Epithelial cell of esophagus (primary cell): ENCODE measurements at regions not wholly inside any gene's neighbourhood (a gene's known extent, or its start where the extent isn't known, plus 50 kb on each side); places are given as distances from the start of the nearest gene placed in this dataset.

Experiments
- DNase-seq: peaks from one replicate; pipeline ENCODE4 v3.0.0; 2010; ENCODE audit warnings: low read depth
- H3K4me3 ChIP-seq: 2 replicates; pipeline ENCODE4 v1.5.1; 2011; ENCODE audit warnings: mild to moderate bottlenecking, low read length, control low read depth
- CTCF ChIP-seq: IDR thresholded peaks from 2 replicates; pipeline ENCODE4 v1.5.1; 2011; ENCODE audit warnings: low read depth, mild to moderate bottlenecking, low read length, control low read depth, inconsistent platforms; ENCODE audit not compliant: insufficient read depth; ENCODE audit errors: missing control alignments

- no peak for TF ChIP-seq CTCF
- no peak for DNase-seq
- no peak overlapping the region for H3K4me3 ChIP-seq
These were observed 828.9 kb upstream of the ZNF608 start for GRCh38 chr5:125575171-125575890.

- no peak for DNase-seq
These were observed 829.6 kb upstream of the ZNF608 start for GRCh38 chr5:125575891-125576505.

GRCh38 chr5:125576822-125577221 lies 830.4 kb upstream of the ZNF608 start:
- no peak for DNase-seq
- TF ChIP-seq CTCF, result no peak
- H3K4me3 ChIP-seq, result no peak overlapping the region

More at GRCh38 chr5:125575891-125576505, 829.6 kb upstream of the ZNF608 start:
- TF ChIP-seq CTCF, result no peak
- no peak overlapping the region for H3K4me3 ChIP-seq

- H3K4me3 ChIP-seq, result no peak overlapping the region
- DNase-seq, result no peak
- no peak for TF ChIP-seq CTCF
These were observed 832.1 kb upstream of the ZNF608 start for GRCh38 chr5:125578551-125578950.

GRCh38 chr5:125579182-125579581 lies 832.7 kb upstream of the ZNF608 start:
- no peak for TF ChIP-seq CTCF
- DNase-seq, result no peak
- no peak overlapping the region for H3K4me3 ChIP-seq

- TF ChIP-seq CTCF, result no peak
- H3K4me3 ChIP-seq, result no peak overlapping the region
- no peak for DNase-seq
These were observed 834.9 kb upstream of the ZNF608 start for GRCh38 chr5:125581311-125581710.

- no peak overlapping the region for H3K4me3 ChIP-seq
- no peak for TF ChIP-seq CTCF
- DNase-seq, result no peak
These were observed 835.9 kb upstream of the ZNF608 start for GRCh38 chr5:125582352-125582751.
